GM23338 (cell line): ENCODE measurements at regions not wholly inside any gene's neighbourhood (a gene's known extent, or its start where the extent isn't known, plus 50 kb on each side); places are given as distances from the start of the nearest gene placed in this dataset.

Experiments
- CREB1 ChIP-seq: fragments of 250-450 bp; sonication (Bioruptor Pico); IDR thresholded peaks from 2 replicates; pipeline ENCODE4 v1.5.0; 2020; ENCODE audit warnings: low read depth, mild to moderate bottlenecking, moderate library complexity
- CTCF ChIP-seq, 2 experiments: fragments of 200-600 bp in 1 of 2; sonication (generic) in 1 of 2; conservative IDR thresholded peaks; 2 replicates each; pipeline versions ENCODE4 v1.5.1 to v1.6.1; 2016 to 2017; ENCODE audit warnings: antibody characterized with exemption in 2 of 2, low read depth in 2 of 2, mild to moderate bottlenecking in 2 of 2, moderate library complexity in 1 of 2
- ETS1 ChIP-seq: IDR thresholded peaks from 2 replicates; pipeline ENCODE4 v1.6.1; 2016; ENCODE audit warnings: antibody characterized with exemption
- EZH2 ChIP-seq: fragments of 200-600 bp; sonication (generic); IDR thresholded peaks from one replicate; pipeline ENCODE4 v1.8.0; 2017; ENCODE audit warnings: antibody characterized with exemption, mild to moderate bottlenecking, low read depth; ENCODE audit not compliant: unreplicated experiment
- EZH2phosphoT487 ChIP-seq: fragments of 200-600 bp; sonication (generic); IDR thresholded peaks from one replicate; pipeline ENCODE4 v1.8.1; 2018; ENCODE audit warnings: antibody characterized with exemption; ENCODE audit not compliant: unreplicated experiment
- POLR2AphosphoS5 ChIP-seq: IDR thresholded peaks from 2 replicates; pipeline ENCODE4 v1.6.1; 2016; ENCODE audit warnings: antibody characterized with exemption, low read depth
- ZNF114 ChIP-seq: fragments of 250-450 bp; sonication (Bioruptor Pico); IDR thresholded peaks from 2 replicates; pipeline ENCODE4 v1.5.0; 2020; ENCODE audit warnings: mild to moderate bottlenecking, moderate library complexity
- TF ChIP-seq, protein P1 (sequence below): IDR thresholded peaks from one replicate; pipeline ENCODE4 v1.6.1; 2018; ENCODE audit warnings: antibody characterized with exemption; ENCODE audit not compliant: unreplicated experiment

DNA sequence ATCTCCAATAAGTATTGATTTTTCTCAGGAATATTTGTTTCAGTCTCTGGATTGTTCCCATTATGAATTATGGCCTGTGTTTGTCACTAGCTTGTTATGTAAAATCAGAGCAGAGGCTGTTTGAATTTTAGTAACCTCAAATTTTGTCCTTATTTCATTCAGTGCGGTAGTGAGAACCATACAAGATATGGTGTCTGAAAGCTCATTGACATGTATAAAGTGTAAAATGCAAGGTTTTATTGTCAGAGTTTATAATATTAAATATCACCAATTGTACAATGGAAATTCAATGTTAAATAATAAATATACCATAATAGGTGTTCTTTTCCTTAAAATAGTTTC, 353.3 kb upstream of the SYNCRIP start:
- TF ChIP-seq CREB1 (CRISPR knock-in tag) (no peak), CTCF (conservative IDR thresholded peaks at IDR 0.05; ENCODE audit: low read depth in 2 of 2) (no peak), EZH2 (no peak), EZH2phosphoT487 (no peak), ZNF114 (CRISPR knock-in tag) (no peak), ETS1 (no peak), POLR2AphosphoS5 (no peak)
- TF ChIP-seq, protein P1, sequence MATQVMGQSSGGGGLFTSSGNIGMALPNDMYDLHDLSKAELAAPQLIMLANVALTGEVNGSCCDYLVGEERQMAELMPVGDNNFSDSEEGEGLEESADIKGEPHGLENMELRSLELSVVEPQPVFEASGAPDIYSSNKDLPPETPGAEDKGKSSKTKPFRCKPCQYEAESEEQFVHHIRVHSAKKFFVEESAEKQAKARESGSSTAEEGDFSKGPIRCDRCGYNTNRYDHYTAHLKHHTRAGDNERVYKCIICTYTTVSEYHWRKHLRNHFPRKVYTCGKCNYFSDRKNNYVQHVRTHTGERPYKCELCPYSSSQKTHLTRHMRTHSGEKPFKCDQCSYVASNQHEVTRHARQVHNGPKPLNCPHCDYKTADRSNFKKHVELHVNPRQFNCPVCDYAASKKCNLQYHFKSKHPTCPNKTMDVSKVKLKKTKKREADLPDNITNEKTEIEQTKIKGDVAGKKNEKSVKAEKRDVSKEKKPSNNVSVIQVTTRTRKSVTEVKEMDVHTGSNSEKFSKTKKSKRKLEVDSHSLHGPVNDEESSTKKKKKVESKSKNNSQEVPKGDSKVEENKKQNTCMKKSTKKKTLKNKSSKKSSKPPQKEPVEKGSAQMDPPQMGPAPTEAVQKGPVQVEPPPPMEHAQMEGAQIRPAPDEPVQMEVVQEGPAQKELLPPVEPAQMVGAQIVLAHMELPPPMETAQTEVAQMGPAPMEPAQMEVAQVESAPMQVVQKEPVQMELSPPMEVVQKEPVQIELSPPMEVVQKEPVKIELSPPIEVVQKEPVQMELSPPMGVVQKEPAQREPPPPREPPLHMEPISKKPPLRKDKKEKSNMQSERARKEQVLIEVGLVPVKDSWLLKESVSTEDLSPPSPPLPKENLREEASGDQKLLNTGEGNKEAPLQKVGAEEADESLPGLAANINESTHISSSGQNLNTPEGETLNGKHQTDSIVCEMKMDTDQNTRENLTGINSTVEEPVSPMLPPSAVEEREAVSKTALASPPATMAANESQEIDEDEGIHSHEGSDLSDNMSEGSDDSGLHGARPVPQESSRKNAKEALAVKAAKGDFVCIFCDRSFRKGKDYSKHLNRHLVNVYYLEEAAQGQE: no peak
